PC-3 (cell line): ENCODE measurements at regions not wholly inside any gene's neighbourhood (a gene's known extent, or its start where the extent isn't known, plus 50 kb on each side); places are given as distances from the start of the nearest gene placed in this dataset.
"Not testable (repeated sequence)": the region's sequence is repeated elsewhere in the genome, so short reads cannot be mapped to it uniquely, and the experiment has no call there.

Experiments
- CTCF ChIP-seq: fragments of 300-600 bp; sonication (generic); conservative IDR thresholded peaks from 2 replicates; pipeline ENCODE4 v1.5.1; 2017; ENCODE audit warnings: antibody characterized with exemption, low read depth, mild to moderate bottlenecking, low read length
- EZH2phosphoT487 ChIP-seq: fragments of 300-600 bp; sonication (generic); IDR thresholded peaks from 2 replicates; pipeline ENCODE4 v1.6.1; 2018; ENCODE audit warnings: mild to moderate bottlenecking, antibody characterized with exemption, low read length, borderline replicate concordance

- TF ChIP-seq CTCF, EZH2phosphoT487: not testable (repeated sequence)
Measured at GRCh38 chr1:109852221-109853015, 58.2 kb upstream of the CSF1 start.
